K562 (cell line): ENCODE measurements at regions not wholly inside any gene's neighbourhood (a gene's known extent, or its start where the extent isn't known, plus 50 kb on each side); places are given as distances from the start of the nearest gene placed in this dataset.

Experiments
- ATAC-seq: fragments of 200-7000 bp; cut with Tn5 transposase; 3 replicates; pipeline ENCODE4 v1.9.1; 2020; ENCODE audit warnings: moderate library complexity
- BruUV-seq: library from RNA; stranded (reverse); fragments of 400-500 nt; replicated peaks from 2 replicates; lab custom pipeline; 2021; lab: Mats Ljungman, UMichigan
- CTCF ChIA-PET: fragments of 300-600 bp; formaldehyde crosslinking; extraction: SDS; loops from one replicate; lab custom pipeline; 2021; ENCODE audit warnings: low intra/inter-chr PET ratio; lab: Yijun Ruan, JAX
- POLR2A ChIA-PET: fragments of 300-600, 350-650 bp; sonication (Branson Sonifier 250); formaldehyde crosslinking; extraction: SDS; loops from one replicate; lab custom pipeline; 2021; ENCODE audit warnings: antibody characterized with exemption, inconsistent platforms; lab: Yijun Ruan, JAX
- DNase-seq, 4 experiments: peaks; one replicate each; pipeline versions ENCODE4 v3.0.0 to v3.0.0-alpha.2; 2011 to 2018; ENCODE audit warnings: low spot score in 3 of 4, mixed read lengths in 3 of 4; ENCODE audit errors: extremely low read depth in 1 of 4
- FAIRE-seq: peaks from 2 replicates; lab custom pipeline; 2011; peaks lifted over from hg19 to GRCh38; lab: Jason Lieb, UNC
- H2AFZ ChIP-seq: 2 replicates; pipeline ENCODE4 v1.6.0; 2011; ENCODE audit warnings: low read depth, low read length, control low read depth, inconsistent platforms
- H3K27ac ChIP-seq: fragments of 200-600 bp; 3 replicates; pipeline ENCODE4 v1.8.0; 2011; ENCODE audit warnings: low read depth, mild to moderate bottlenecking, control low read depth, inconsistent platforms, low read length, moderate library complexity, mixed read lengths; ENCODE audit errors: extremely low read depth
- H3K27me3 ChIP-seq, 2 experiments: fragments of 300-600 bp in 1 of 2; 2 replicates in 1 of 2; 3 replicates in 1 of 2; pipeline versions ENCODE4 v1.6.0 to v1.8.0; 2011; ENCODE audit warnings: inconsistent platforms in 2 of 2, low read length in 2 of 2, mild to moderate bottlenecking in 1 of 2, mixed read lengths in 1 of 2, moderate library complexity in 1 of 2; ENCODE audit not compliant: control insufficient read depth in 2 of 2, insufficient read depth in 2 of 2
- H3K36me3 ChIP-seq: fragments of 300-600 bp; 3 replicates; pipeline ENCODE4 v1.8.0; 2011; ENCODE audit warnings: mild to moderate bottlenecking, low read length, inconsistent platforms; ENCODE audit not compliant: control insufficient read depth, insufficient read depth
- H3K4me1 ChIP-seq, 2 experiments: fragments of 200-600 bp in 1 of 2; replicated peaks in 1 of 2; 2 replicates in 1 of 2; 3 replicates in 1 of 2; pipeline versions ENCODE4 v1.5.1 to v1.8.0; 2011; ENCODE audit warnings: inconsistent platforms in 2 of 2, low read length in 2 of 2, mild to moderate bottlenecking in 1 of 2, mixed read lengths in 1 of 2, moderate library complexity in 1 of 2; ENCODE audit not compliant: control insufficient read depth in 2 of 2, insufficient read depth in 2 of 2
- H3K4me2 ChIP-seq: 2 replicates; pipeline ENCODE4 v1.6.1; 2011; ENCODE audit warnings: low read length, control low read depth, inconsistent platforms, mixed read lengths; ENCODE audit not compliant: insufficient read depth
- H3K4me3 ChIP-seq: fragments of 200-600 bp; sonication (generic), shearing (Covaris generic); 2 replicates; pipeline ENCODE4 v1.5.1; 2016; ENCODE audit warnings: control low read depth, inconsistent platforms
- H3K79me2 ChIP-seq: fragments of 200-600 bp; 3 replicates; pipeline ENCODE4 v1.8.0; 2011; ENCODE audit warnings: low read length, inconsistent platforms; ENCODE audit not compliant: control insufficient read depth, insufficient read depth
- H3K9ac ChIP-seq, 2 experiments: 2 replicates each; pipeline versions ENCODE4 v1.6.0 to v1.6.1; 2011; ENCODE audit warnings: low read depth in 2 of 2, low read length in 2 of 2, control low read depth in 1 of 2, inconsistent platforms in 1 of 2, mild to moderate bottlenecking in 1 of 2, mixed read lengths in 1 of 2; ENCODE audit not compliant: insufficient read depth in 1 of 2
- H3K9me1 ChIP-seq: one replicate; pipeline ENCODE4 v1.6.0; 2011; ENCODE audit warnings: inconsistent platforms, mild to moderate bottlenecking, low read length, moderate library complexity; ENCODE audit not compliant: control insufficient read depth, insufficient read depth
- H3K9me3 ChIP-seq: replicated peaks from 2 replicates; pipeline ENCODE4 v1.5.1; 2011; ENCODE audit warnings: low read depth, low read length, inconsistent platforms; ENCODE audit not compliant: control insufficient read depth, insufficient read depth
- H4K20me1 ChIP-seq: replicated peaks from 2 replicates; pipeline ENCODE4 v1.6.1; 2011; ENCODE audit warnings: low read length, inconsistent platforms, mixed read lengths; ENCODE audit not compliant: control insufficient read depth, insufficient read depth
- EP300 ChIP-seq: IDR thresholded peaks from 2 replicates; pipeline ENCODE4 v1.6.1; 2012; ENCODE audit warnings: low read length, improper control_type of control experiment
- FOXJ3 ChIP-seq: sonication (generic); formaldehyde crosslinking; IDR thresholded peaks from 2 replicates; pipeline ENCODE4 v1.4.0; 2020; ENCODE audit warnings: mild to moderate bottlenecking, missing genetic modification reagents
- SMAD1 ChIP-seq: fragments of 150-350 bp; IDR thresholded peaks from 2 replicates; pipeline ENCODE4 v1.6.1; 2014; ENCODE audit warnings: low read length, low read depth; ENCODE audit not compliant: partially characterized antibody
- ZBTB1 ChIP-seq: sonication (generic); formaldehyde crosslinking; IDR thresholded peaks from 2 replicates; pipeline ENCODE4 v1.8.1; 2023; ENCODE audit warnings: missing genetic modification reagents, low read depth, mild to moderate bottlenecking, borderline replicate concordance
- ZNF175 ChIP-seq: fragments of 200-800 bp; sonication (Bioruptor generic); IDR thresholded peaks from 2 replicates; pipeline ENCODE4 v1.6.1; 2016; ENCODE audit warnings: low read depth, mild to moderate bottlenecking, missing genetic modification characterization, missing compliant biosample characterization
- ZSCAN32 ChIP-seq: fragments of 450-650 bp; formaldehyde crosslinking; IDR thresholded peaks from 2 replicates; pipeline ENCODE4 v1.4.0; 2020; ENCODE audit warnings: mild to moderate bottlenecking, moderate library complexity
- WGBS: fragments of 100-300 bp; shearing (Covaris generic); methylation state at CpG from one replicate; pipeline ENCODE4 v1.1.6; 2016; ENCODE audit warnings: low coverage, mixed read lengths; ENCODE audit not compliant: insufficient coverage; ENCODE audit errors: missing lambda C conversion rate; 5-methylcytosine and 5-hydroxymethylcytosine counted together
- in situ Hi-C: fragments of 300-500 bp; cut with MboI; formaldehyde crosslinking; loops from 4 replicates; pipeline ENCODE4 v1.15.0; 2018; ENCODE audit warnings: inconsistent platforms, mixed read lengths
- intact Hi-C: fragments of 100-400 bp; cut with micrococcal nuclease; formaldehyde crosslinking; loops from 2 replicates; pipeline ENCODE4 v1.14.2; 2022

DNA sequence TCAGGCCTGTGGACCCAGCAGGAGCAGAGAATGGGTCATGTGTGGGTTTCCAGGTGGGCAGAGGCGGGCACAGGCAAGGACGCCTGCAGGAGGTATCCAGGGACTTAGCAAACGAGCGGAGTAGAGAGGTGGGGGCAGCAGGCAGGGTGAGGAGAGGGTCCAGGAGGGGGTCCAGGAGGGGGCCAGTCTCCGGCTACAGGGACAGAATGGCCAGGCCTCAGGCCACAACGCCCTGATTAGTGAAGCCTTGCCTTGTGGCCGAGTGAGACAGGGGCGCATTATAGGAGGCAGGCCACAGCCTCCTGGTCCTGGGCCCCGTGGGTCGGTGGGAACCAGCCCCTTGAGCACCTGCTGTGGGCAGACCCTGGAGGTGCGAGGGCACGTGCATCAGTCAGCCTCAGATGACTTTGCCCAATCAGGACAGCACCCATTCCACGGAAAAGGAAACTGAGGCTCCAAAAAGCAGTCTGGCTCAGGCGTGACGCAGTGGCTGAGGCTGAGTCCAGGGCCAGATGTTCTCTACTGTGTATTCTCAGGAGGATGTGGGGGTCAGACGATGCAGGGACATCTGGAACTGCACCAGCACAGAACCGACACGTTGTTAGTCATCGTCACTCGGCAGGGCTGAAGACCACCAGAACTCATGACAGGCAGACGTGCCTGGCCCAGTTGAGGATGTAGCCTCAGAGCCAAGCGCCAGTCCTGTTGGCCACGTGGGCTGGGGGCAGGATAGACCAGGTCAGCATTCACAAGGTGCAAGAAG, 113.7 kb downstream of the CRYAA start:
- Histone ChIP-seq H3K27ac (no peak overlapping the region), H3K79me2 (no peaks in the 10 kb centered on the region), H3K4me1 (peaks cover 0 to 20% of the 10 kb centered on the region in 2 experiments; a peak in 2 of 5 replicates), H3K9me3 (no peaks in the 10 kb centered on the region), H3K36me3 (no peaks in the 10 kb centered on the region), H3K27me3 (peaks cover 16 to 34% of the 10 kb centered on the region in 2 experiments; a peak in 4 of 5 replicates), H3K4me2 (no peak overlapping the region), H4K20me1 (peaks cover 8% of the 10 kb centered on the region; the same call in 1 of the 2 replicates), H3K4me3 (no peak overlapping the region), H3K9ac (peak overlapping the region in 1 of 2 experiments; percentile 43; a peak in 1 of 4 replicates), H3K9me1 (peaks cover 3% of the 10 kb centered on the region), H2AFZ (no peak overlapping the region)
- ATAC-seq (no peak), FAIRE-seq (no peak), DNase-seq (no peak)
- BruUV-seq, result no TSS peak
- intact Hi-C loops (no loop called here), in situ Hi-C loops (no loop called here)
- POLR2A ChIA-PET, result interaction anchor here (0.7 kb wide), 1 partner anchor 10 kb away, joined by 5 read pairs; no protein-coding TSS in a partner anchor
- TF ChIP-seq ZBTB1 (CRISPR knock-in tag), result no peak
- under 1% methylated on average over 23 of the region's 23 CpGs for WGBS
- CTCF ChIA-PET, result no interaction called here

GRCh38 chr21:43281661-43282357, 113.0 kb downstream of the CRYAA start:
- Histone ChIP-seq H3K36me3 (no peaks in the 10 kb centered on the region), H3K9me1 (peaks cover 3% of the 10 kb centered on the region), H3K4me3 (no peak overlapping the region), H3K27ac (no peak overlapping the region), H3K4me1 (peaks cover 0 to 23% of the 10 kb centered on the region in 2 experiments; a peak in 2 of 5 replicates), H3K79me2 (no peaks in the 10 kb centered on the region), H3K4me2 (no peak overlapping the region), H4K20me1 (peaks cover 8% of the 10 kb centered on the region; the same call in 1 of the 2 replicates), H3K27me3 (peaks cover 19 to 34% of the 10 kb centered on the region in 2 experiments; a peak in 4 of 5 replicates), H2AFZ (no peak overlapping the region), H3K9ac (peak overlapping the region in 1 of 2 experiments; percentile 68; a peak in 2 of 4 replicates), H3K9me3 (no peaks in the 10 kb centered on the region)
- TF ChIP-seq FOXJ3 (CRISPR knock-in tag) (no peak), EP300 (no peak), SMAD1 (no peak), ZNF175 (CRISPR knock-in tag) (no peak), ZSCAN32 (CRISPR knock-in tag) (no peak)
- ChIA-PET CTCF (no interaction called here), POLR2A (interaction anchor here (0.7 kb wide), 1 partner anchor 11 kb away, joined by 5 read pairs; no protein-coding TSS in a partner anchor)
- FAIRE-seq (no peak), ATAC-seq (no peak; the same call in 2 of the 3 replicates), DNase-seq (no peak)
- WGBS, result 4% methylated on average over 12 of the region's 12 CpGs
- intact Hi-C loops, result no loop called here
- no TSS peak for BruUV-seq
- in situ Hi-C loops, result no loop called here
